ENCODE measurements at regions not wholly inside any gene's neighbourhood (a gene's known extent, or its start where the extent isn't known, plus 50 kb on each side); places are given as distances from the start of the nearest gene placed in this dataset.

DNA sequence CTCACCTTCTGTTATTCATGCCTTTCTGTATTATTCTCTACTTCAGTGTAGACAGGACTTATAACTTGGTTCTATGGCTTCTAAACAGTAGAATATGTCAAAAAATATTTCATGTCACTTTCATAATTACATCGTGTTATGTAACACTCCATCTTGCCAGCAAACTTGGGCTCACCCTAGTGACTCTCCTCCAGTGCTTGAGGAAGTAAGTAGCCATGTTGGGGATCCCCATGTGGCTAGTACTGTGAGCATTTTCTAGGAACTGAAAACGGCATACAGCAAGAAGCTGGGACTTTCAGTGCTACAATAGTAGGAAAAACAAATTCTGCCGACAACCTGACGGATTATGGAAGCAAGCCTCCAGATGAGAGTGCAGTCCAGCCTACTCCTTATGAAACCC is 495.6 kb downstream of the SLITRK6 start:
- TF ChIP-seq, protein P1, sequence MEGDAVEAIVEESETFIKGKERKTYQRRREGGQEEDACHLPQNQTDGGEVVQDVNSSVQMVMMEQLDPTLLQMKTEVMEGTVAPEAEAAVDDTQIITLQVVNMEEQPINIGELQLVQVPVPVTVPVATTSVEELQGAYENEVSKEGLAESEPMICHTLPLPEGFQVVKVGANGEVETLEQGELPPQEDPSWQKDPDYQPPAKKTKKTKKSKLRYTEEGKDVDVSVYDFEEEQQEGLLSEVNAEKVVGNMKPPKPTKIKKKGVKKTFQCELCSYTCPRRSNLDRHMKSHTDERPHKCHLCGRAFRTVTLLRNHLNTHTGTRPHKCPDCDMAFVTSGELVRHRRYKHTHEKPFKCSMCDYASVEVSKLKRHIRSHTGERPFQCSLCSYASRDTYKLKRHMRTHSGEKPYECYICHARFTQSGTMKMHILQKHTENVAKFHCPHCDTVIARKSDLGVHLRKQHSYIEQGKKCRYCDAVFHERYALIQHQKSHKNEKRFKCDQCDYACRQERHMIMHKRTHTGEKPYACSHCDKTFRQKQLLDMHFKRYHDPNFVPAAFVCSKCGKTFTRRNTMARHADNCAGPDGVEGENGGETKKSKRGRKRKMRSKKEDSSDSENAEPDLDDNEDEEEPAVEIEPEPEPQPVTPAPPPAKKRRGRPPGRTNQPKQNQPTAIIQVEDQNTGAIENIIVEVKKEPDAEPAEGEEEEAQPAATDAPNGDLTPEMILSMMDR (IDR thresholded peaks at IDR 0.05; ENCODE audit: insufficient read depth, low read depth, low read length): no peak
- H3K9me3 Mint-ChIP-seq (ENCODE audit: unreplicated experiment): no peaks in the 10 kb centered on the region
- H3K9me3 ChIP-seq (ENCODE audit: insufficient read depth, low read depth, low read length): no peaks in the 10 kb centered on the region
- H3K4me3 Mint-ChIP-seq (ENCODE audit: unreplicated experiment): no peak overlapping the region
- H3K4me1 Mint-ChIP-seq (ENCODE audit: low read depth, unreplicated experiment): no peaks in the 10 kb centered on the region
- no peak overlapping the region for H3K9ac ChIP-seq (ENCODE audit: low read length)
- H3K4me3 ChIP-seq (ENCODE audit: insufficient read depth, low read depth, low read length): no peak overlapping the region
- H3K36me3 ChIP-seq (ENCODE audit: insufficient read depth, low read length): no peaks in the 10 kb centered on the region
- no peaks in the 10 kb centered on the region for H3K27me3 ChIP-seq (ENCODE audit: insufficient read depth, low read length)
- no peaks in the 10 kb centered on the region for H4K20me1 ChIP-seq (ENCODE audit: insufficient read depth, low read length)
- H3K4me1 ChIP-seq (ENCODE audit: insufficient read depth, low read length): no peaks in the 10 kb centered on the region
- H3K4me2 ChIP-seq (ENCODE audit: low read length): no peak overlapping the region
- FAIRE-seq: no peak
- H2AFZ ChIP-seq (ENCODE audit: low read depth, low read length): no peak overlapping the region
- H3K79me2 ChIP-seq (ENCODE audit: insufficient read depth, low read length): no peaks in the 10 kb centered on the region
- H3K27ac ChIP-seq (ENCODE audit: low read depth, low read length): no peak overlapping the region
- H3K27ac Mint-ChIP-seq (ENCODE audit: unreplicated experiment): no peak overlapping the region
- H3K36me3 Mint-ChIP-seq (ENCODE audit: low read depth, unreplicated experiment): no peaks in the 10 kb centered on the region
- H3K27me3 Mint-ChIP-seq (ENCODE audit: low read depth, unreplicated experiment): no peaks in the 10 kb centered on the region
- DNase-seq (ENCODE audit: low read depth): no peak

DNA sequence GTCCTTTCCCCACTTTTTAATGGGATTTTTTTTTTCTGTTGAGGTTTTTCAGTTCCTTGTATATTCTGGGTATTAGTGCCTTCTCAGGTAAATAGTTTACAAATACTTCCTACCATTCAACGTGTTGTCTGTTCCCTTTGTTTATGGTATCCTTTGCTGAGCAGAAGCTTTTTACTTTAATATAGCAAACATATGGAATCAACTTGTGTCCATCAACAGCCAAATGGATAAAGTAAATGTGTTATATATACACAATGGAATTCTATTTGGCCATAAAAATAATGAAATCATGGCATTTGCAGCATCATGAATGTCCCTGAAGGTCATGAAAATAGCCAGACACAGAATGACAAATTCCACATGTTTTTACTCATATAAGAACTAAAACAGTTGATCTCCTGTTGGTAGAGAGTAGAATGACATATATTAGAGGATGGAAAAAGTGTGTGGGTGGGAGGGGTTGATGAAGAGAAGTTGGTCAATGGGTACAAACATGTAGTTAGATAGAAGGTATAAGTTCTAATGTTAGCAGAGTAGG is 500.8 kb downstream of the SLITRK6 start:
- DNase-seq (ENCODE audit: low read depth): no peak
- Mint-ChIP-seq H3K4me1 (ENCODE audit: low read depth, unreplicated experiment) (no peaks in the 10 kb centered on the region), H3K27me3 (ENCODE audit: low read depth, unreplicated experiment) (no peaks in the 10 kb centered on the region), H3K4me3 (ENCODE audit: unreplicated experiment) (no peak overlapping the region), H3K27ac (ENCODE audit: unreplicated experiment) (no peak overlapping the region), H3K36me3 (ENCODE audit: low read depth, unreplicated experiment) (no peaks in the 10 kb centered on the region), H3K9me3 (ENCODE audit: unreplicated experiment) (no peaks in the 10 kb centered on the region)
- TF ChIP-seq EZH2 (IDR thresholded peaks at IDR 0.05; ENCODE audit: insufficient read depth, low read length): no peak
- TF ChIP-seq, protein P1 (IDR thresholded peaks at IDR 0.05; ENCODE audit: insufficient read depth, low read depth, low read length): no peak
- H3K4me1 ChIP-seq (ENCODE audit: insufficient read depth, low read length): no peaks in the 10 kb centered on the region
- no peak overlapping the region for H2AFZ ChIP-seq (ENCODE audit: low read depth, low read length)
- no peak overlapping the region for H3K4me2 ChIP-seq (ENCODE audit: low read length)
- H3K9ac ChIP-seq (ENCODE audit: low read length): no peak overlapping the region
- H3K27ac ChIP-seq (ENCODE audit: low read depth, low read length): no peak overlapping the region
- no peak overlapping the region for H3K4me3 ChIP-seq (ENCODE audit: insufficient read depth, low read depth, low read length)
- no peaks in the 10 kb centered on the region for H3K9me3 ChIP-seq (ENCODE audit: insufficient read depth, low read depth, low read length)
- no peak for FAIRE-seq
- no peaks in the 10 kb centered on the region for H3K36me3 ChIP-seq (ENCODE audit: insufficient read depth, low read length)
- H3K79me2 ChIP-seq (ENCODE audit: insufficient read depth, low read length): no peaks in the 10 kb centered on the region
- no peaks in the 10 kb centered on the region for H3K27me3 ChIP-seq (ENCODE audit: insufficient read depth, low read length)
- H4K20me1 ChIP-seq (ENCODE audit: insufficient read depth, low read length): no peaks in the 10 kb centered on the region

- Histone ChIP-seq H3K79me2 (ENCODE audit: insufficient read depth, low read length) (no peaks in the 10 kb centered on the region), H4K20me1 (ENCODE audit: insufficient read depth, low read length) (no peaks in the 10 kb centered on the region), H3K9ac (ENCODE audit: low read length) (no peak overlapping the region), H3K4me2 (ENCODE audit: low read length) (no peak overlapping the region), H2AFZ (ENCODE audit: low read depth, low read length) (no peak overlapping the region), H3K4me3 (ENCODE audit: insufficient read depth, low read depth, low read length) (no peak overlapping the region), H3K27ac (ENCODE audit: low read depth, low read length) (no peak overlapping the region), H3K27me3 (ENCODE audit: insufficient read depth, low read length) (no peaks in the 10 kb centered on the region), H3K36me3 (ENCODE audit: insufficient read depth, low read length) (no peaks in the 10 kb centered on the region), H3K9me3 (ENCODE audit: insufficient read depth, low read depth, low read length) (no peaks in the 10 kb centered on the region), H3K4me1 (ENCODE audit: insufficient read depth, low read length) (peaks cover 1% of the 10 kb centered on the region)
- no peak for DNase-seq (ENCODE audit: low read depth)
- TF ChIP-seq, protein P1 (IDR thresholded peaks at IDR 0.05; ENCODE audit: insufficient read depth, low read depth, low read length): no peak
- no peak for TF ChIP-seq EZH2 (IDR thresholded peaks at IDR 0.05; ENCODE audit: insufficient read depth, low read length)
- no peak for FAIRE-seq
- no peak overlapping the region for H3K4me3 Mint-ChIP-seq (ENCODE audit: unreplicated experiment)
- no peaks in the 10 kb centered on the region for H3K9me3 Mint-ChIP-seq (ENCODE audit: unreplicated experiment)
- H3K27ac Mint-ChIP-seq (ENCODE audit: unreplicated experiment): no peak overlapping the region
- H3K27me3 Mint-ChIP-seq (ENCODE audit: low read depth, unreplicated experiment): no peaks in the 10 kb centered on the region
- no peaks in the 10 kb centered on the region for H3K36me3 Mint-ChIP-seq (ENCODE audit: low read depth, unreplicated experiment)
- peaks cover 2% of the 10 kb centered on the region for H3K4me1 Mint-ChIP-seq (ENCODE audit: low read depth, unreplicated experiment)
These were observed 510.5 kb downstream of the SLITRK6 start for GRCh38 chr13:85288698-85289097.

Data from astrocyte (in vitro differentiated cells and primary cell).